ENCODE measurements at regions not wholly inside any gene's neighbourhood (a gene's known extent, or its start where the extent isn't known, plus 50 kb on each side); places are given as distances from the start of the nearest gene placed in this dataset.

GRCh38 chr9:16335788-16336580 is 534.5 kb downstream of the BNC2 start:
- Mint-ChIP-seq H3K4me1 (ENCODE audit: unreplicated experiment) (no peaks in the 10 kb centered on the region), H3K4me3 (ENCODE audit: unreplicated experiment) (no peak overlapping the region), H3K27me3 (ENCODE audit: unreplicated experiment) (peaks cover 3% of the 10 kb centered on the region), H3K9me3 (ENCODE audit: unreplicated experiment) (peaks cover 6% of the 10 kb centered on the region), H3K27ac (ENCODE audit: unreplicated experiment) (no peak overlapping the region), H3K36me3 (ENCODE audit: low read depth, unreplicated experiment) (peaks cover 5% of the 10 kb centered on the region)
- DNase-seq (ENCODE audit: low spot score) = no peak
- no peak for TF ChIP-seq CTCF (IDR thresholded peaks at IDR 0.05; ENCODE audit: unreplicated experiment)

GRCh38 chr9:16336833-16337232 is 533.6 kb downstream of the BNC2 start:
- Mint-ChIP-seq H3K4me1 (ENCODE audit: unreplicated experiment) (no peaks in the 10 kb centered on the region), H3K27ac (ENCODE audit: unreplicated experiment) (no peak overlapping the region), H3K27me3 (ENCODE audit: unreplicated experiment) (peaks cover 3% of the 10 kb centered on the region), H3K4me3 (ENCODE audit: unreplicated experiment) (no peak overlapping the region), H3K36me3 (ENCODE audit: low read depth, unreplicated experiment) (no peaks in the 10 kb centered on the region), H3K9me3 (ENCODE audit: unreplicated experiment) (no peaks in the 10 kb centered on the region)
- no peak for DNase-seq (ENCODE audit: low spot score)
- no peak for TF ChIP-seq CTCF (IDR thresholded peaks at IDR 0.05; ENCODE audit: unreplicated experiment)

GRCh38 chr9:16337322-16338029 is 533.0 kb downstream of the BNC2 start:
- Mint-ChIP-seq H3K27ac (ENCODE audit: unreplicated experiment) (no peak overlapping the region), H3K4me3 (ENCODE audit: unreplicated experiment) (no peak overlapping the region), H3K9me3 (ENCODE audit: unreplicated experiment) (no peaks in the 10 kb centered on the region), H3K36me3 (ENCODE audit: low read depth, unreplicated experiment) (no peaks in the 10 kb centered on the region), H3K27me3 (ENCODE audit: unreplicated experiment) (peaks cover 3% of the 10 kb centered on the region), H3K4me1 (ENCODE audit: unreplicated experiment) (no peaks in the 10 kb centered on the region)
- TF ChIP-seq CTCF (IDR thresholded peaks at IDR 0.05; ENCODE audit: unreplicated experiment) = no peak
- no peak for DNase-seq (ENCODE audit: low spot score)

- Mint-ChIP-seq H3K4me1 (ENCODE audit: unreplicated experiment) (no peaks in the 10 kb centered on the region), H3K4me3 (ENCODE audit: unreplicated experiment) (no peak overlapping the region), H3K27ac (ENCODE audit: unreplicated experiment) (no peak overlapping the region), H3K36me3 (ENCODE audit: low read depth, unreplicated experiment) (no peaks in the 10 kb centered on the region), H3K9me3 (ENCODE audit: unreplicated experiment) (no peaks in the 10 kb centered on the region), H3K27me3 (ENCODE audit: unreplicated experiment) (no peaks in the 10 kb centered on the region)
- no peak for TF ChIP-seq CTCF (IDR thresholded peaks at IDR 0.05; ENCODE audit: unreplicated experiment)
- DNase-seq (ENCODE audit: low spot score) = no peak
Observed at GRCh38 chr9:16341177-16341576, 529.3 kb downstream of the BNC2 start.

Measured in endothelial cell (in vitro differentiated cells).